Uterus (tissue), 2 donors: ENCODE measurements at regions not wholly inside any gene's neighbourhood (a gene's known extent, or its start where the extent isn't known, plus 50 kb on each side); places are given as distances from the start of the nearest gene placed in this dataset.

Experiments used
- POLR2A ChIP-seq, 2 donors: fragments of 450-650 bp; IDR thresholded peaks; one replicate each; pipeline ENCODE4 v1.6.1; 2016; ENCODE audit warnings: antibody characterized with exemption in 2 of 2, mild to moderate bottlenecking in 1 of 2, moderate library complexity in 1 of 2
- TF ChIP-seq, protein P1 (sequence below), 4 experiments: fragments of 200-600 bp in 2 of 4; fragments of 450-650 bp in 2 of 4; sonication (generic) in 2 of 4; IDR thresholded peaks; one replicate each; pipeline ENCODE4 v1.5.1; 2016 to 2019; ENCODE audit warnings: antibody characterized with exemption in 4 of 4, mild to moderate bottlenecking in 2 of 4, moderate library complexity in 1 of 4

DNA sequence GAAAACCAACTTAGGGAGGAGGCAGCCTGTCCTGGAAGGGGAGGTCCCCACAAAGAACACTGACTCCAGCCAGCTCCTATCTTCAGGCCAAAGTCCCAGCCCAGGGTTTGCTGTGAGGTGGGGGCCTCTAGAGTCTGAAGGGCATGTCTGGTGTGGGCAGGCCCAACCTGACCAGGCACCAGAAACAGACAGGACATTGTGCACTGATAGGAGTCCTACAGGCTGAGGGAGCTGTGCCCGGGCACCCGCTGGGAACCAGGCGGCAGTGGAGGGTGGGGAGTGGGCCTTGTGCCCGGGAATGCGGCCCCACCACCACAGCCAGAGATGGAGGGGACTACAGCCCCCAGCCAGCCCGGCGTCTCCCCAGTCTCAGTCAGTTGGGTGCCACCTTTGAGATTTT, 161.4 kb downstream of the WNT7A start:
- no peak for TF ChIP-seq POLR2A (IDR thresholded peaks at IDR 0.05)
- TF ChIP-seq, protein P1, sequence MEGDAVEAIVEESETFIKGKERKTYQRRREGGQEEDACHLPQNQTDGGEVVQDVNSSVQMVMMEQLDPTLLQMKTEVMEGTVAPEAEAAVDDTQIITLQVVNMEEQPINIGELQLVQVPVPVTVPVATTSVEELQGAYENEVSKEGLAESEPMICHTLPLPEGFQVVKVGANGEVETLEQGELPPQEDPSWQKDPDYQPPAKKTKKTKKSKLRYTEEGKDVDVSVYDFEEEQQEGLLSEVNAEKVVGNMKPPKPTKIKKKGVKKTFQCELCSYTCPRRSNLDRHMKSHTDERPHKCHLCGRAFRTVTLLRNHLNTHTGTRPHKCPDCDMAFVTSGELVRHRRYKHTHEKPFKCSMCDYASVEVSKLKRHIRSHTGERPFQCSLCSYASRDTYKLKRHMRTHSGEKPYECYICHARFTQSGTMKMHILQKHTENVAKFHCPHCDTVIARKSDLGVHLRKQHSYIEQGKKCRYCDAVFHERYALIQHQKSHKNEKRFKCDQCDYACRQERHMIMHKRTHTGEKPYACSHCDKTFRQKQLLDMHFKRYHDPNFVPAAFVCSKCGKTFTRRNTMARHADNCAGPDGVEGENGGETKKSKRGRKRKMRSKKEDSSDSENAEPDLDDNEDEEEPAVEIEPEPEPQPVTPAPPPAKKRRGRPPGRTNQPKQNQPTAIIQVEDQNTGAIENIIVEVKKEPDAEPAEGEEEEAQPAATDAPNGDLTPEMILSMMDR (IDR thresholded peaks at IDR 0.05): no peak
